ENCODE measurements at regions not wholly inside any gene's neighbourhood (a gene's known extent, or its start where the extent isn't known, plus 50 kb on each side); places are given as distances from the start of the nearest gene placed in this dataset.

GRCh38 chr1:34406833-34407539 is 230.3 kb downstream of the C1orf94 start:
- TF ChIP-seq CTCF (IDR thresholded peaks at IDR 0.05): no peak
- no peak for TF ChIP-seq POLR2A (IDR thresholded peaks at IDR 0.05)

All from thyroid gland (tissue), 4 donors.